Stimulated activated CD8-positive, alpha-beta memory T cell treated with anti-CD3 and anti-CD28 coated beads, Interleukin-12 subunit alpha, Interleukin-12 subunit beta, amount 100 ng/mL, for 1 hour (primary cell): ENCODE measurements at regions not wholly inside any gene's neighbourhood (a gene's known extent, or its start where the extent isn't known, plus 50 kb on each side); places are given as distances from the start of the nearest gene placed in this dataset.

ENCODE experiments used
- DNase-seq: peaks from one replicate; pipeline ENCODE4 v3.0.0-alpha.2; 2020; ENCODE audit warnings: low read depth

GRCh38 chr14:100955201-100955600, 51.7 kb upstream of the RTL1 start:
- DNase-seq, result no peak

- DNase-seq, result no peak
Measured at GRCh38 chr14:100962494-100962893, 59.0 kb upstream of the RTL1 start.

- DNase-seq, result no peak
Measured at GRCh38 chr14:100965296-100965695, 61.8 kb upstream of the RTL1 start.

GRCh38 chr14:100967178-100967577, 63.7 kb upstream of the RTL1 start:
- DNase-seq, result no peak

GRCh38 chr14:100967930-100968329, 64.4 kb upstream of the RTL1 start:
- no peak for DNase-seq

- no peak for DNase-seq
Measured at GRCh38 chr14:100972118-100972897, 68.8 kb upstream of the RTL1 start.

GRCh38 chr14:100975671-100976070, 72.1 kb upstream of the RTL1 start:
- no peak for DNase-seq

- DNase-seq, result no peak
Measured at GRCh38 chr14:100979079-100979478, 75.6 kb upstream of the RTL1 start.

GRCh38 chr14:100979780-100980179, 76.3 kb upstream of the RTL1 start:
- DNase-seq, result no peak

GRCh38 chr14:100980823-100981222, 77.3 kb upstream of the RTL1 start:
- DNase-seq, result no peak

- DNase-seq, result no peak
Measured at GRCh38 chr14:100981809-100982208, 78.3 kb upstream of the RTL1 start.

GRCh38 chr14:100982353-100982752, 78.8 kb upstream of the RTL1 start:
- DNase-seq, result no peak

GRCh38 chr14:100982762-100983161, 79.2 kb upstream of the RTL1 start:
- DNase-seq, result no peak

- no peak for DNase-seq
Measured at GRCh38 chr14:100983710-100984109, 80.2 kb upstream of the RTL1 start.

- no peak for DNase-seq
Measured at GRCh38 chr14:100988011-100988410, 84.5 kb upstream of the RTL1 start.

- no peak for DNase-seq
Measured at GRCh38 chr14:100988411-100988900, 84.9 kb upstream of the RTL1 start.

GRCh38 chr14:100988956-100989355, 85.4 kb upstream of the RTL1 start:
- no peak for DNase-seq

GRCh38 chr14:100989924-100990323, 86.4 kb upstream of the RTL1 start:
- no peak for DNase-seq

- DNase-seq, result no peak
Measured at GRCh38 chr14:100994082-100994481, 90.6 kb upstream of the RTL1 start.

- no peak for DNase-seq
Measured at GRCh38 chr14:100994756-100995330, 91.3 kb upstream of the RTL1 start.

- no peak for DNase-seq
Measured at GRCh38 chr14:101000711-101001250, 97.3 kb upstream of the RTL1 start.

GRCh38 chr14:101001311-101002069, 98.0 kb upstream of the RTL1 start:
- DNase-seq, result no peak

GRCh38 chr14:101002738-101003137, 99.2 kb upstream of the RTL1 start:
- no peak for DNase-seq
